ENCODE measurements at regions not wholly inside any gene's neighbourhood (a gene's known extent, or its start where the extent isn't known, plus 50 kb on each side); places are given as distances from the start of the nearest gene placed in this dataset.

DNA sequence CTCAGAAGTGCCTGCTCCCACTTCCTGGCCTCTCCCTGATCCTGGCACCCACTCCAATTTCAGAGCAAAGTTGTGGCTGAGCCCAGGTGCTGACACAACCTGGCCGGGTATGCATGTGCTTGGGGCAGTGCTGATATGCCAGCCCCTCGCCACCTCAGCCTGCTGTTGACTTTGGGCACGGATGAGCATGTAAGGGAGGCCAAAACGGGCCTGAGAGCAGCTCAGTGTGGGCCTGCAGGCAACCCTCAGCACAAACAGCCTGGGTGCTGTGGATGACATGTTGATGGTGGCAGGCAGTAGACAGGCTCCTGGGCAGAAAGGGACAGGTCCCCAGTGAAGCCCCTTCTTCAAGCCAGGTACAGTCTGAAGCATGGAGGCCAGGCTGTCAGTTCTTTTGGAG lies 553.6 kb upstream of the FSIP2 start:
- Histone ChIP-seq H3K27me3 (replicated peaks) (no peaks in the 10 kb centered on the region), H3K36me3 (no peaks in the 10 kb centered on the region), H3K9me3 (replicated peaks) (no peaks in the 10 kb centered on the region), H3K4me3 (no peak overlapping the region), H3K4me1 (replicated peaks) (no peaks in the 10 kb centered on the region), H3K27ac (no peak overlapping the region)
- no peak for DNase-seq (ENCODE audit: low read depth in 1 of 2, low spot score in 2 of 2)

- no peaks in the 10 kb centered on the region for H3K27me3 ChIP-seq (replicated peaks)
- H3K4me3 ChIP-seq: no peak overlapping the region
Measured at GRCh38 chr2:185187421-185187820, 551.2 kb upstream of the FSIP2 start.

GRCh38 chr2:185188656-185189055 lies 549.9 kb upstream of the FSIP2 start:
- no peak overlapping the region for H3K27ac ChIP-seq
- no peaks in the 10 kb centered on the region for H3K9me3 ChIP-seq (replicated peaks)
- no peak for DNase-seq (ENCODE audit: low read depth in 1 of 2, low spot score in 2 of 2)
- H3K4me1 ChIP-seq (replicated peaks): no peaks in the 10 kb centered on the region
- no peaks in the 10 kb centered on the region for H3K36me3 ChIP-seq
- H3K4me3 ChIP-seq: no peak overlapping the region
- H3K27me3 ChIP-seq (replicated peaks): no peaks in the 10 kb centered on the region

More at GRCh38 chr2:185187421-185187820, 551.2 kb upstream of the FSIP2 start:
- H3K36me3 ChIP-seq: no peaks in the 10 kb centered on the region
- DNase-seq (ENCODE audit: low read depth in 1 of 2, low spot score in 2 of 2): no peak
- H3K4me1 ChIP-seq (replicated peaks): no peaks in the 10 kb centered on the region
- H3K9me3 ChIP-seq (replicated peaks): no peaks in the 10 kb centered on the region
- no peak overlapping the region for H3K27ac ChIP-seq

- Histone ChIP-seq H3K9me3 (replicated peaks) (no peaks in the 10 kb centered on the region), H3K36me3 (no peaks in the 10 kb centered on the region), H3K4me1 (replicated peaks) (no peaks in the 10 kb centered on the region), H3K4me3 (no peak overlapping the region), H3K27ac (no peak overlapping the region), H3K27me3 (replicated peaks) (no peaks in the 10 kb centered on the region)
- no peak for DNase-seq (ENCODE audit: low read depth in 1 of 2, low spot score in 2 of 2)
Measured at GRCh38 chr2:185201063-185201462, 537.5 kb upstream of the FSIP2 start.

GRCh38 chr2:185202381-185202780 lies 536.2 kb upstream of the FSIP2 start:
- H3K4me1 ChIP-seq (replicated peaks): no peaks in the 10 kb centered on the region

GRCh38 chr2:185202945-185203528 lies 535.6 kb upstream of the FSIP2 start:
- no peaks in the 10 kb centered on the region for H3K4me1 ChIP-seq (replicated peaks)
- H3K27me3 ChIP-seq (replicated peaks): no peaks in the 10 kb centered on the region
- H3K27ac ChIP-seq: no peak overlapping the region
- H3K9me3 ChIP-seq (replicated peaks): no peaks in the 10 kb centered on the region
- no peak overlapping the region for H3K4me3 ChIP-seq
- no peaks in the 10 kb centered on the region for H3K36me3 ChIP-seq
- no peak for DNase-seq (ENCODE audit: low read depth in 1 of 2, low spot score in 2 of 2)

More at GRCh38 chr2:185202381-185202780, 536.2 kb upstream of the FSIP2 start:
- Histone ChIP-seq H3K9me3 (replicated peaks) (no peaks in the 10 kb centered on the region), H3K27me3 (replicated peaks) (no peaks in the 10 kb centered on the region), H3K4me3 (no peak overlapping the region), H3K27ac (no peak overlapping the region), H3K36me3 (no peaks in the 10 kb centered on the region)
- DNase-seq (ENCODE audit: low read depth in 1 of 2, low spot score in 2 of 2): no peak

DNA sequence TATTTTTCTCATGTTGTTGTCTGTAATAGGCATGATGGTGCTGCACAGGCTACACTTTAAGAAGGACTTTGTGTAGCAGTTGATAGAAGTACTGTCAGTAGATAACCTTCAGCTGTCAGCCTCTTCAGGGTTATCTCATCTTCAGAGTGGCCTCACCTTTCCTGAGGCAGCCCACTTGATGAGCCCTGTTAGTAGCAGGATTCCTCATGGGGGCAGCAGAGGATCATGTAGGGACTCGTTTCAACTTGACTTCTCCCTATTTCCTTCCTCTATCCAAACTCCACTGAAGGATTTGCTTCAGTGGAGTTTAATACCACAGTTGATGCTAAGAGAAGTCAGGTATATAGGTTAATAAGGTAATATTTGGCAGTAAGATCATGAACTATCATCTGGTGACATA lies 530.3 kb upstream of the FSIP2 start:
- H3K27me3 ChIP-seq (replicated peaks): no peaks in the 10 kb centered on the region
- H3K27ac ChIP-seq: no peak overlapping the region
- H3K36me3 ChIP-seq: no peaks in the 10 kb centered on the region
- H3K9me3 ChIP-seq (replicated peaks): no peaks in the 10 kb centered on the region
- H3K4me1 ChIP-seq (replicated peaks): no peaks in the 10 kb centered on the region
- no peak overlapping the region for H3K4me3 ChIP-seq
- no peak for DNase-seq (ENCODE audit: low read depth in 1 of 2, low spot score in 2 of 2)

DNA sequence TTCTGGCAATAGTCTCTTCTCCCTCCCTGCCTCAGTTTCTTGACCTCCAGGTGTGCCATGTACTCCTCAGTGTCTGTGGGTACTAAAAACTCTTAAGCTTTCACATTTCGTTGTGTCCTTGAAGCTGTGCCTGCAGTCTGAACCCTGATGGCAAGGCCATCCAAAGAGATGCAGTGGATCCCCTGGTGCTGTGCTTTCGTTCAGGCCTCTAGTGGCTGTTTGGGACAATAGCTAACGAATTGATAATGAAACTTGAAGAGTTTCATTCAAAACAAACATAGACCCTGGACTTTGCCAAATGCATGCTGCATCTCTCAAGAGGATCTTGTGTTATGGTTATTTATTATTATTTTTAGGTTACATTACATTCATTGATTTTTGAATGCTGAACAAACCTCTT lies 523.1 kb upstream of the FSIP2 start:
- no peak for DNase-seq (ENCODE audit: low read depth in 1 of 2, low spot score in 2 of 2)
- H3K27me3 ChIP-seq (replicated peaks): no peaks in the 10 kb centered on the region
- no peaks in the 10 kb centered on the region for H3K4me1 ChIP-seq (replicated peaks)
- no peaks in the 10 kb centered on the region for H3K36me3 ChIP-seq
- no peak overlapping the region for H3K27ac ChIP-seq
- H3K9me3 ChIP-seq (replicated peaks): no peaks in the 10 kb centered on the region
- no peak overlapping the region for H3K4me3 ChIP-seq

GRCh38 chr2:185219981-185220380 lies 518.6 kb upstream of the FSIP2 start:
- Histone ChIP-seq H3K27ac (no peak overlapping the region), H3K27me3 (replicated peaks) (no peaks in the 10 kb centered on the region), H3K4me3 (no peak overlapping the region), H3K9me3 (replicated peaks) (no peaks in the 10 kb centered on the region), H3K36me3 (no peaks in the 10 kb centered on the region), H3K4me1 (replicated peaks) (no peaks in the 10 kb centered on the region)
- DNase-seq (ENCODE audit: low read depth in 1 of 2, low spot score in 2 of 2): no peak

GRCh38 chr2:185222311-185222710 lies 516.3 kb upstream of the FSIP2 start:
- Histone ChIP-seq H3K27me3 (replicated peaks) (no peaks in the 10 kb centered on the region), H3K27ac (no peak overlapping the region), H3K4me3 (no peak overlapping the region), H3K4me1 (replicated peaks) (no peaks in the 10 kb centered on the region), H3K36me3 (no peaks in the 10 kb centered on the region), H3K9me3 (replicated peaks) (no peaks in the 10 kb centered on the region)
- DNase-seq (ENCODE audit: low read depth in 1 of 2, low spot score in 2 of 2): no peak

DNA sequence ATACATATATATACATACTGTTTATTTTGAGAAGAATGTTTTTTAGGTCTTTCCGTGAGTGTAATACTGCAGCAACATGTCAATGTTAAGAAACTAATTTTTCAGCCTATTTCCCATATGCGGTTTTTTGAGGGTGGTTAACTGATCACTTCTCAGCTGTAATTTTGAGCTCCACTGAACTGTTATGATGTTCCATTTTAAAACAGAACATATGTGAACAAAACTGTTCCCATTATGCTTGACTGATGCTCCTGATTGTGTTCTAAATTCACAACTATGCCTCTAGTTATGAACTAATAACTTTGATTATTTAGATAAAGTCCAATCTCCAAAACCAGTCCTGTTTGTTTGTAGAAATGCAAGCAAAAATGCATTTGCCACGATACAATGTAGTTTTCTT lies 511.2 kb upstream of the FSIP2 start:
- Histone ChIP-seq H3K27ac (no peak overlapping the region), H3K27me3 (replicated peaks) (no peaks in the 10 kb centered on the region), H3K4me1 (replicated peaks) (no peaks in the 10 kb centered on the region), H3K9me3 (replicated peaks) (no peaks in the 10 kb centered on the region), H3K4me3 (no peak overlapping the region), H3K36me3 (no peaks in the 10 kb centered on the region)
- no peak for DNase-seq (ENCODE audit: low read depth in 1 of 2, low spot score in 2 of 2)

- Histone ChIP-seq H3K9me3 (replicated peaks) (no peaks in the 10 kb centered on the region), H3K4me1 (replicated peaks) (no peaks in the 10 kb centered on the region), H3K27ac (no peak overlapping the region), H3K36me3 (no peaks in the 10 kb centered on the region), H3K4me3 (no peak overlapping the region), H3K27me3 (replicated peaks) (no peaks in the 10 kb centered on the region)
- no peak for DNase-seq (ENCODE audit: low read depth in 1 of 2, low spot score in 2 of 2)
Measured at GRCh38 chr2:185239491-185239890, 499.1 kb upstream of the FSIP2 start.

DNA sequence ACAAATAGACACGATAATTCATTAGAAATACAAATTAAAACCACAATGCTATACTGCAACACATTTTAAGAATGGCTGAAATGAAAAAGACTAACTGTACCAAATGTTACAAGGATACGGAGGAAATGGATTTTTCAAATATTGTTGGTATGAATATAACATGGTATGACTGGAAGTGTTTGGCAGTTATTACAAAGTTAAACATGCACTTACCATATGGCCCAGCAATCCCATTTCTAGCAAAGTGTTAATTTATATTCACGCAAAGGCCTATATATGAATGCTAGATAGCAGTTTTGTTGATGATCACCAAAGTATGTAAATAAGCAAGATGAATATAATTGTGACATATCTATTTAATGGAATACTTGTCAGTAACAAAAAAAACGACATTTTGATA lies 497.8 kb upstream of the FSIP2 start:
- no peak for DNase-seq (ENCODE audit: low read depth in 1 of 2, low spot score in 2 of 2)
- Histone ChIP-seq H3K36me3 (no peaks in the 10 kb centered on the region), H3K4me1 (replicated peaks) (no peaks in the 10 kb centered on the region), H3K9me3 (replicated peaks) (no peaks in the 10 kb centered on the region), H3K27me3 (replicated peaks) (no peaks in the 10 kb centered on the region), H3K4me3 (no peak overlapping the region), H3K27ac (no peak overlapping the region)

GRCh38 chr2:185241556-185241955 lies 497.0 kb upstream of the FSIP2 start:
- H3K36me3 ChIP-seq: no peaks in the 10 kb centered on the region
- no peaks in the 10 kb centered on the region for H3K27me3 ChIP-seq (replicated peaks)
- H3K4me3 ChIP-seq: no peak overlapping the region
- no peak overlapping the region for H3K27ac ChIP-seq
- H3K4me1 ChIP-seq (replicated peaks): no peaks in the 10 kb centered on the region
- H3K9me3 ChIP-seq (replicated peaks): no peaks in the 10 kb centered on the region
- DNase-seq (ENCODE audit: low read depth in 1 of 2, low spot score in 2 of 2): no peak

DNA sequence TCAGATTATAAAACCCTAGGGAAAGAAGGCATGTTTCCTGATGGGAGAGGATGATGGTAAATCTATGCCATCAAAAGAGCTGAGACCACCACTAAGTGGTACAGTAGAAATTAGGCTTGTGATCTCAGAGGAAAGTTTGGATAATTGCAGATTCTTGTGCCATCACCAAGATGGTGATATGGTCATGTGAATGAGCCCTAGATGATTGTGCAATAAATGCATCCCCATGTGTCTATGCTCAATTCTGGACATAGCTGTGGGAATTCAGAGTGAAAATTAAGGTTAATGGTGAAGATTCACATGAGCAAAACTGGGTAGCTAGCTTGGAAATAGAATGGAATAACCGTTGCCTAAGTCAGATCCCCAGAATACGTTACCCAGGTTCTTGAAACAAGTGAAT lies 496.1 kb upstream of the FSIP2 start:
- Histone ChIP-seq H3K27me3 (replicated peaks) (no peaks in the 10 kb centered on the region), H3K4me1 (replicated peaks) (no peaks in the 10 kb centered on the region), H3K36me3 (no peaks in the 10 kb centered on the region), H3K4me3 (no peak overlapping the region), H3K27ac (no peak overlapping the region), H3K9me3 (replicated peaks) (no peaks in the 10 kb centered on the region)
- no peak for DNase-seq (ENCODE audit: low read depth in 1 of 2, low spot score in 2 of 2)

Measured in SJSA1 (cell line).